ENCODE measurements at regions not wholly inside any gene's neighbourhood (a gene's known extent, or its start where the extent isn't known, plus 50 kb on each side); places are given as distances from the start of the nearest gene placed in this dataset.

DNA sequence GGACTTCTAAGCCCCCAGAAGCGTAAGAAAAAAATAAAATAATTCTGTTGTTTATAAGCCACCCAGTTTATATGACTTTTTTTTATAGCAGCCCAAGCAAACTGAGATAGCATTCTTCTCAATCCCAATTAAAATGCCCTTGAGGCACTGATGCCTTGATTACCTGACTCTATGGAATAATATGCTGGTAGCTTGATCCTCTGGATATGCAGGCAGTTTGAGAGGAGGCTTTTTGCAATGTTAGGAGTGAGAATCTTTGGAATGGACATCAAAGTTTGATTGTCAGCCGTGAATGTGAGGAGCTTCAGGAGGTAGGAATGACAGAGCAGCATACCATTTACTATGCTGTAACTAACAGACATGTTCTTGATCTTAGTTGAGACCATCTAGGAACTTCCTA lies 275.6 kb downstream of the AASDHPPT start:
- H3K9me3 ChIP-seq (ENCODE audit: insufficient read depth, low read depth, low read length) = no peaks in the 10 kb centered on the region
- H3K9ac ChIP-seq (ENCODE audit: low read depth, low read length) = no peak overlapping the region
- no peaks in the 10 kb centered on the region for H3K36me3 ChIP-seq (ENCODE audit: insufficient read depth, low read depth, low read length)
- H3K4me3 ChIP-seq (ENCODE audit: low read length) = no peak overlapping the region
- H3K27ac ChIP-seq (ENCODE audit: low read length) = no peak overlapping the region
- no peaks in the 10 kb centered on the region for H3K27me3 ChIP-seq (ENCODE audit: insufficient read depth, low read length)
- H3K4me1 ChIP-seq (ENCODE audit: insufficient read depth, low read length) = no peaks in the 10 kb centered on the region

DNA sequence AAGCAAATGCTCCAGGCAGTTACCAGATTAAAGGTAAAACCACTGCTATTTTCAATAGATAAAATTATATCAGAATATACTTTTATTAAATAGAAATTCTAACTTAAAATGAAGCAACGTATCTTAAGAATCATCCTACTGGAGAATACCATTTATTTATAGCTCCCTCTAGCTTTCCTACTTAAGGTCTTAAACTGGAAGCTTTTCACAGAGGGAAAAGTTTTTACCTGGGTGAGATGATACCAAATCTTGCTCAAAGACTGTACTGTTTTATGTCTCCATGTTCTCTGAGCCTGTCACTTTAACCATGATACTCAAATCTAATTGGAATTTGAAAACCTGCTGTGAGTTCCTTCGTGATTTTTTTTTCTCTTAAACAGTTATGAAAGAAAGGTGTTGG lies 291.8 kb downstream of the AASDHPPT start:
- Histone ChIP-seq H3K9ac (ENCODE audit: low read depth, low read length) (no peak overlapping the region), H3K27me3 (ENCODE audit: insufficient read depth, low read length) (no peaks in the 10 kb centered on the region), H3K27ac (ENCODE audit: low read length) (no peak overlapping the region), H3K4me1 (ENCODE audit: insufficient read depth, low read length) (no peaks in the 10 kb centered on the region), H3K4me3 (ENCODE audit: low read length) (no peak overlapping the region), H3K36me3 (ENCODE audit: insufficient read depth, low read depth, low read length) (no peaks in the 10 kb centered on the region), H3K9me3 (ENCODE audit: insufficient read depth, low read depth, low read length) (no peaks in the 10 kb centered on the region)

DNA sequence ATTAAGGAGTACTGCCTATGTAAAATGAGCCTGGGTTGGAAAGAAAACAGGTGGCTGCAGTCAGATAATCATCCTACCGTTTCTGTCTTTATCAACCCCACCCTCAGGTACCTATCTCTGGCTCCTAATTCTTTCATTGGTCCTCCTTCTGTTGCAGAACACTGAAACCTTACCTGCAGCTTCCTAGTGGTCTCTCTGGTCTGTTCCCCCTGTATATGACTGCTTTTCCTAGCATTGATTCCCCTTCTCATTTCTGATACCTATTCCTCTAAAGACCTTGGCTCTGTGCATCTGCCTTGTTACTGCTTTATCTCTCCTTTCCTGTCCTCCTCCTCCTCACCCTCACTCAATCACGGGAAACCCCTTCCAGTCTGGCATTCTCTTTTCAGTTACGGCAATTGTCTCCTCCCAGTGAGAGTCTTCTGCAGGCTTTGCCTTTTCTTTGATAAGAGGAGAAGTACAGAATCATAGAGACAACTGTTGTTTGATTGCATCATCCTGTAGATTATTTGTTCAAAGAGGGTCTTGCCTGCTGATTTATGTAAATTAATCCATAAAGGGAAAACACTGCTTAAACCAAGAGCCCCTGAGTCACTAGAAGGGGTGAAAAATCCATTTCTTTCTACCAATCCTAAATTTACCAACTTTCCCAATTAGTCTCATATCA lies 301.2 kb downstream of the AASDHPPT start:
- H3K27me3 ChIP-seq (ENCODE audit: insufficient read depth, low read length) = no peaks in the 10 kb centered on the region
- H3K4me1 ChIP-seq (ENCODE audit: insufficient read depth, low read length) = no peaks in the 10 kb centered on the region
- H3K36me3 ChIP-seq (ENCODE audit: insufficient read depth, low read depth, low read length) = no peaks in the 10 kb centered on the region
- H3K9me3 ChIP-seq (ENCODE audit: insufficient read depth, low read depth, low read length) = no peaks in the 10 kb centered on the region
- H3K4me3 ChIP-seq (ENCODE audit: low read length) = no peak overlapping the region
- no peak overlapping the region for H3K27ac ChIP-seq (ENCODE audit: low read length)
- H3K9ac ChIP-seq (ENCODE audit: low read depth, low read length) = no peak overlapping the region

DNA sequence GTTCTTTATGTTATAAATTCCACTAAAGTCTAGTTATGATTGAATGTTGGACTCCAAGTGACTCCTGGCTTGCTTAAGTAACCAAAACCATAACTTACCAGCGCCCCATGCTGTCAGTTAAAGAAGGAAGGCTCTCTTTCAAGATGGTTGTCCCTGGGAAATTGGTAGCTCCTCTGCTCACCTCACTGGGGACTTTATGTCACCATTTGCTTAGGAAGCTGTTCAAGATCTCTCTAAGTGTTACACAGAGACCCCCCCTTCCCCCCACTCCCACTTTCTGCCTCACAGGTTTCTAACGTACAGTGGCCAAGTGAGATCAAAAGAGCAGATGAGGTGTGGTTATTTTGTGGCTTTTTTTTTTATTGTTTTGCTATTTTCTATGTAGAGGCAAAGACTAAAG lies 301.8 kb downstream of the AASDHPPT start:
- Histone ChIP-seq H3K9me3 (ENCODE audit: insufficient read depth, low read depth, low read length) (no peaks in the 10 kb centered on the region), H3K36me3 (ENCODE audit: insufficient read depth, low read depth, low read length) (no peaks in the 10 kb centered on the region), H3K4me1 (ENCODE audit: insufficient read depth, low read length) (no peaks in the 10 kb centered on the region), H3K27ac (ENCODE audit: low read length) (no peak overlapping the region), H3K4me3 (ENCODE audit: low read length) (no peak overlapping the region), H3K27me3 (ENCODE audit: insufficient read depth, low read length) (no peaks in the 10 kb centered on the region), H3K9ac (ENCODE audit: low read depth, low read length) (no peak overlapping the region)

DNA sequence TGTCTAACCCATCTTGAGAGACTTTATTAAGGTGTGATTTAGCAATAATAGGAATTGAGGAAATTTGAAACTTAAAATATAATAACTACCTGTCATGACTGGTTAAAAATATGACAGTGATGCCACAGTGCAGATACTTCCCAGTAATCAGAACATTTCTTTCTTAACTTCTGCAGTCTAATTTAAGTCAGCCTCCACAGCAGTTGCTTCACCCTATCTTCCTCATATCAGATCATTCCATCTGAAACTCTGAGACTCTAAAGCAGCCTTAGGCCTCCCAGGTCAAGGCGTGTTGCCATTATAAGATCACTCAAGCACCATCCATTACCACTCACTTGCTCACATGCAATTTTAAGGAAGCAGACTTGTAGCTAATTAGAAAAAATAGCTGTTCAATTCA lies 302.2 kb downstream of the AASDHPPT start:
- H3K36me3 ChIP-seq (ENCODE audit: insufficient read depth, low read depth, low read length) = no peaks in the 10 kb centered on the region
- no peak overlapping the region for H3K9ac ChIP-seq (ENCODE audit: low read depth, low read length)
- no peaks in the 10 kb centered on the region for H3K9me3 ChIP-seq (ENCODE audit: insufficient read depth, low read depth, low read length)
- no peaks in the 10 kb centered on the region for H3K4me1 ChIP-seq (ENCODE audit: insufficient read depth, low read length)
- H3K27ac ChIP-seq (ENCODE audit: low read length) = no peak overlapping the region
- no peaks in the 10 kb centered on the region for H3K27me3 ChIP-seq (ENCODE audit: insufficient read depth, low read length)
- no peak overlapping the region for H3K4me3 ChIP-seq (ENCODE audit: low read length)

DNA sequence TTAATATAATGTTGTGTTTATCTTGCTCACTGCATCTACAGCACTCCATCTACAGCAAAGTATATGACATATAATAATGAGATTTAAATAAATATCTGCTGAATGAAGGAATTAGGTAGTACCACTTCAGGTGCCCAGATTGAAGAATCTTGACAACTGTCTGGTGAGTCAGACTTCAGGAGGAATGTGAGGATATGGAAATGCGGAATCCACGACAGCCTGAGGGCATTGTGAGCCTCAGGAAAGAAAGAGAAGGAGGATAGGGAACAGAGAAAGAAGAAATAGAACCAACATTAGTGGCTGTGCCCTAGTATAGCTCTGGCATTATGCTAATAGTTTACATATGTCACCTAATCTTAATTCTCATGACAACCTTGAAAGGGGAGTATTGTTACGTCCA lies 304.4 kb downstream of the AASDHPPT start:
- Histone ChIP-seq H3K4me3 (ENCODE audit: low read length) (no peak overlapping the region), H3K9ac (ENCODE audit: low read depth, low read length) (no peak overlapping the region), H3K27me3 (ENCODE audit: insufficient read depth, low read length) (no peaks in the 10 kb centered on the region), H3K27ac (ENCODE audit: low read length) (no peak overlapping the region), H3K9me3 (ENCODE audit: insufficient read depth, low read depth, low read length) (no peaks in the 10 kb centered on the region; the same call in 1 of the 2 replicates), H3K36me3 (ENCODE audit: insufficient read depth, low read depth, low read length) (no peaks in the 10 kb centered on the region), H3K4me1 (ENCODE audit: insufficient read depth, low read length) (no peaks in the 10 kb centered on the region)

DNA sequence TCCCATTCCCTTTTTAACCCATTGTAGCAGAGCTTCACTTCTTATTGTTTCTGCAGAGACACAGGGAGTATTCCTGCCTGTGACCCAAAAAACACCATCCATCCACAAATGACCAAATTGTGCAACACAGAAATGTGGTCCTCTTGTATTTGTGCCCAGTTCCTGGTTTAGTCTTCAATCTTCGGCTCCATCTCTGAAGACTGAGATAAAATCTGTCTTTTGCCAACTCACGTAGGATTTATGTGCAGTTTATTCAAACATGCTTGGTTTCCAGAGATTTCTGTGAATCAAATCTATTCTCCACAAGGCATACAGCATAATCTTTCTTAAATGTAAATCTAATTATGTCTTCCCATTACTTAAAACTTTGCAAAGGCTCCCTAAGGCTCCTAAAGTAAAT lies 307.0 kb downstream of the AASDHPPT start:
- no peak overlapping the region for H3K27ac ChIP-seq (ENCODE audit: low read length)
- H3K9ac ChIP-seq (ENCODE audit: low read depth, low read length) = no peak overlapping the region
- no peaks in the 10 kb centered on the region; the same call in 1 of the 2 replicates for H3K9me3 ChIP-seq (ENCODE audit: insufficient read depth, low read depth, low read length)
- no peak overlapping the region for H3K4me3 ChIP-seq (ENCODE audit: low read length)
- no peaks in the 10 kb centered on the region for H3K4me1 ChIP-seq (ENCODE audit: insufficient read depth, low read length)
- no peaks in the 10 kb centered on the region for H3K27me3 ChIP-seq (ENCODE audit: insufficient read depth, low read length)
- no peaks in the 10 kb centered on the region for H3K36me3 ChIP-seq (ENCODE audit: insufficient read depth, low read depth, low read length)

DNA sequence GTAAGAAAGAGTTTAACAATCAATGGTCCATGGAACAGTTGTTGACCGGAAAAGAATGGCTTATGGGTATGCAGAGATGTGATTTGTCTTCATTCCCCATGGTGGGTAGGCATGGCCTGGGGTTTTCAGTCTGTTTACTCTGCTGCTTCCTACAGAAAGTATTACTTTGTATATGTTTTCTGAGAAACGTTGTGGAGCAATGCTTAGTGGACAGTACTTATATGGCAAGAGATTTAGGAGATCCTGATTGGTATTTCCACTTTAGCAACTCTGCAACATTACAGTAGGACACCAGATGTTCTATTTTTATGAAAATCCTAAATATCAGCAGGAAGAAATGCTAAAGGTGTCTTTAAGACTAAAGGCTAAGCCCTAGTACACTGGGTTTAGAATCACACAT lies 309.1 kb downstream of the AASDHPPT start:
- Histone ChIP-seq H3K4me3 (ENCODE audit: low read length) (no peak overlapping the region), H3K27ac (ENCODE audit: low read length) (no peak overlapping the region), H3K9me3 (ENCODE audit: insufficient read depth, low read depth, low read length) (no peaks in the 10 kb centered on the region; the same call in 1 of the 2 replicates), H3K27me3 (ENCODE audit: insufficient read depth, low read length) (no peaks in the 10 kb centered on the region), H3K4me1 (ENCODE audit: insufficient read depth, low read length) (peaks cover 9% of the 10 kb centered on the region), H3K9ac (ENCODE audit: low read depth, low read length) (no peak overlapping the region), H3K36me3 (ENCODE audit: insufficient read depth, low read depth, low read length) (no peaks in the 10 kb centered on the region)

DNA sequence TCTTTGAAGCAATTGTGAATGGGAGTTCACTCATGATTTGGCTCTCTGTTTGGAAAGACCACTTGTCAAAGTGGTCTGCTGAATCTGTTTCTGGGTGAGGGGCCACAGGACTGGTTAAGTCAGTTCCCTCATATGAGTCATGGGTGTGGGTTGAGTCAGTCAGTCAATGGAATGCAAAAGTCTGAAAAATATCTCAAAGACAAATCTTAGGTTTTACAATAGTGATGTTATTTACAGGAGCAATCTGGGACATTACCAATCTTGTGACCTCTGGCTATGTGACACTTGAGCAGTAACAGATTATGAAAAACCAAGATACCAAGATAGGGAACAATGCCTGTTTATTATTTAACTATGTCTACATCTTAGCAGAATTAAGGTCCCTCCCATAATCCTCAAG lies 311.6 kb downstream of the AASDHPPT start:
- Histone ChIP-seq H3K9ac (ENCODE audit: low read depth, low read length) (no peak overlapping the region), H3K4me3 (ENCODE audit: low read length) (no peak overlapping the region), H3K27ac (ENCODE audit: low read length) (no peak overlapping the region), H3K4me1 (ENCODE audit: insufficient read depth, low read length) (peaks cover 17% of the 10 kb centered on the region), H3K9me3 (ENCODE audit: insufficient read depth, low read depth, low read length) (no peaks in the 10 kb centered on the region; the same call in 1 of the 2 replicates), H3K27me3 (ENCODE audit: insufficient read depth, low read length) (no peaks in the 10 kb centered on the region), H3K36me3 (ENCODE audit: insufficient read depth, low read depth, low read length) (no peaks in the 10 kb centered on the region)

DNA sequence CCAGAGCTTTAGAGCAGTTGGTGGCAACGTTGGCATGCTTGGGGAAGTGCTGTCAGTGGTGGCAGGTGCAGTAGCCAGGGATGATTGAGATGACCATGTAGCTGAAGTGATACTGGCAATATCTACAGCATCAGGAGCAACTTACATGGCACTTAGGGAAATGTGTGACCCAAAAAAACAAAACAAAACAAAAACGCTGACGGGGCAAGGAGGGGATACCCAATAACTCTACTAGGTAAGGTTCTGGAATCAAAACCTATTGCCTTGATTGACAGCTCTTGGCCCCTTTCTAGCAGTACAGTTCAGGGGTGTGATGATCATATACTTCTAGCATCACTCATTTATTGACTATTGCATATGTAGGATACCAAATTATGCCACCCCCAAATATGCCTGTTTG lies 312.6 kb downstream of the AASDHPPT start:
- Histone ChIP-seq H3K4me1 (ENCODE audit: insufficient read depth, low read length) (peaks cover 17% of the 10 kb centered on the region), H3K9ac (ENCODE audit: low read depth, low read length) (no peak overlapping the region), H3K27me3 (ENCODE audit: insufficient read depth, low read length) (no peaks in the 10 kb centered on the region), H3K27ac (ENCODE audit: low read length) (no peak overlapping the region), H3K9me3 (ENCODE audit: insufficient read depth, low read depth, low read length) (no peaks in the 10 kb centered on the region; the same call in none of the 2 replicates), H3K36me3 (ENCODE audit: insufficient read depth, low read depth, low read length) (no peaks in the 10 kb centered on the region), H3K4me3 (ENCODE audit: low read length) (no peak overlapping the region)

DNA sequence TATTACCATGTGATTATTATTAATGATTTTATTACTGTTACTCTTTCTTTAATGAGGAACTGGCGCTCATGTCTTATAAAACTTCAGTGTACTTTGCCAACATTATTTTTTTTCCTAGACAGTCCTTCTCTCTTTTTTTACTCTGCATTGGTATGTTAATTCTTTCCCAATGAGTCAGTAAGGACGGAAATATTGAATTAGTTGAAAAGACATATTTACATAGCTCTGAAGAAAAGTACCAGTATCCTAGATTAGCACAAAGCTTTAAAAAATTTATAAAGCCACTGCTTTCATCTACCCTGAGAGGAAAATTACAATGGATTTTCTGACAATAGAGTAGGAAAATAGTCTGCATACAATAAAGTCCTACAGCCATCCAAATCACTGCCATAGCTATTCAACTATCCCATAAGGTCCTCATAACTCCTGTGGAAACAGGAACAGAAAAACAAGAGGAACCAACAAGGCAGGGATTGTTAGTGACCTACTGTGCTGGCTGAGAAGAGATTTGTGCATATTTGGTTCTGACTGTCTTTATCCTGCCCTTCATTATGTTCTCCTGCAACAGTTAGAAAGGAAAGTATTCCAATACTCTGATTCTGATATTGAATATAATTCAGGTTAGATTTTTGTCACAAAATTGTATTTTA lies 314.4 kb downstream of the AASDHPPT start:
- no peak overlapping the region for H3K27ac ChIP-seq (ENCODE audit: low read length)
- H3K27me3 ChIP-seq (ENCODE audit: insufficient read depth, low read length) = no peaks in the 10 kb centered on the region
- no peaks in the 10 kb centered on the region for H3K36me3 ChIP-seq (ENCODE audit: insufficient read depth, low read depth, low read length)
- peaks cover 8% of the 10 kb centered on the region for H3K9me3 ChIP-seq (ENCODE audit: insufficient read depth, low read depth, low read length)
- H3K9ac ChIP-seq (ENCODE audit: low read depth, low read length) = no peak overlapping the region
- peaks cover 17% of the 10 kb centered on the region for H3K4me1 ChIP-seq (ENCODE audit: insufficient read depth, low read length)
- H3K4me3 ChIP-seq (ENCODE audit: low read length) = no peak overlapping the region

DNA sequence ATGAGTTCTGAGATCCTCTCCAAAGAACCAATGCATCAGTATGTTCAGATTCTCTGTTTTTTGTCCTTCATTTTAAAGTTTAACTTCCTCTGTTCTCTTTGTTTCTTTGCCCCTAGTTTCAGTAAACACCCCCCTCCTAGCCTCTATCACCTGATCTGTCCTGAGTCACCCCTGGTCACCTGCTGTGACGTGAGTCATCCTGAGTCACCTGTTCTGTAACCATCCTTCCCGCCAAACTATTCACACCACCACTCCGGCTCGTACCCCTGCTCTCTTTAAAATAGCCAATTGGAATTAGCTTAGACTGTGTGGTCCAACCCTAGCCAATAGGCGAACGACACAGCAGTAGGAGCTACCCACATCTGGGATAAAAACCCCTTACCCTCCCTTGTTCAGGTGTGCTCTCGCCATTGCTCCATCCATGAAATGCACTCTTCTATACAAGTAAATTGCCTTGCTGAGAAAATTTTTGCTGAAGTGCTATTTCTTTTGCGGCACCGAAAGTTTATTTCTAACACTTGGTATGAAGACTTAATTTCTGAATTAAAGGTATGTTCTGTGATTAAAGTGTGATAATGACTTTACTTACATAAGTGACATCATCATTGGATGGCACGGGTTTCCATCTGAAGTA lies 318.4 kb downstream of the AASDHPPT start:
- no peaks in the 10 kb centered on the region for H3K36me3 ChIP-seq (ENCODE audit: insufficient read depth, low read depth, low read length)
- H3K4me1 ChIP-seq (ENCODE audit: insufficient read depth, low read length) = peaks cover 15% of the 10 kb centered on the region
- no peaks in the 10 kb centered on the region for H3K27me3 ChIP-seq (ENCODE audit: insufficient read depth, low read length)
- peaks cover 8% of the 10 kb centered on the region for H3K9me3 ChIP-seq (ENCODE audit: insufficient read depth, low read depth, low read length)
- no peak overlapping the region for H3K4me3 ChIP-seq (ENCODE audit: low read length)
- H3K9ac ChIP-seq (ENCODE audit: low read depth, low read length) = no peak overlapping the region
- no peak overlapping the region for H3K27ac ChIP-seq (ENCODE audit: low read length)

Data from iPS-20b (cell line).